Ishikawa (cell line): ENCODE measurements at regions not wholly inside any gene's neighbourhood (a gene's known extent, or its start where the extent isn't known, plus 50 kb on each side); places are given as distances from the start of the nearest gene placed in this dataset.

Experiments used
- CEBPB ChIP-seq: IDR thresholded peaks from 2 replicates; pipeline ENCODE4 v1.6.1; 2012
- MAX ChIP-seq: IDR thresholded peaks from 2 replicates; pipeline ENCODE4 v1.6.1; 2012
- RAD21 ChIP-seq: IDR thresholded peaks from 2 replicates; pipeline ENCODE4 v1.6.1; 2012; ENCODE audit warnings: low read depth
- REST ChIP-seq: IDR thresholded peaks from 2 replicates; pipeline ENCODE4 v1.6.1; 2012; ENCODE audit warnings: low read depth, mild to moderate bottlenecking
- TAF1 ChIP-seq: IDR thresholded peaks from 2 replicates; pipeline ENCODE4 v1.6.1; 2012; ENCODE audit warnings: low read depth, mild to moderate bottlenecking
- TCF12 ChIP-seq: IDR thresholded peaks from 2 replicates; pipeline ENCODE4 v1.6.1; 2012; ENCODE audit warnings: low read depth
- USF1 ChIP-seq: IDR thresholded peaks from 2 replicates; pipeline ENCODE4 v1.6.1; 2012
- YY1 ChIP-seq: IDR thresholded peaks from 2 replicates; pipeline ENCODE4 v1.6.1; 2012; ENCODE audit warnings: low read depth

- TF ChIP-seq REST (no peak), TAF1 (no peak), RAD21 (no peak), TCF12 (no peak), CEBPB (no peak), YY1 (no peak), USF1 (no peak), MAX (no peak)
These were observed 92.2 kb downstream of the PLCE1 start for GRCh38 chr10:94085766-94086437.
